ENCODE measurements at regions not wholly inside any gene's neighbourhood (a gene's known extent, or its start where the extent isn't known, plus 50 kb on each side); places are given as distances from the start of the nearest gene placed in this dataset.

DNA sequence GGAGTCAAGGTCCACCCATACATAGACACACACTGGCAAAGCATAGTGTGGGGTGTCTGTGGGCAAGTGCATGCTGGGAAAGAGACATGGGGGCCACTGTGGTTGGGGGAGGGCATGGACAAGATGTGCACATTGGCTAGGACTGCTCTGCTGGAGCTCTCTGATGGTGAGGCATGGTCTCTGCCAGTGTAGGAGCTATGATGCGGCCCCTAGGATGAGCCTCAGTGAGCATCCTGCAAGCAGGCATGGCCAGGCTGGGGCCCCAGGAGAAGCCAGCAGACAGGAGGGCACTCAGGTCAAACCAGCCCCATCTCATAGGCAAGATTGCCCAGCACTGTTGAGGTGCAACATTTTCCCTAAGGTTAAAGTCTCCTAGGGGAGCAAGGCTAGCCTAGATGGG, 489.4 kb downstream of the DNAJB9 start:
- in situ Hi-C loops (cut with MboI), result no loop called here
- Histone ChIP-seq H2AFZ (ENCODE audit: control insufficient read depth, low read depth, low read length) (no peak overlapping the region), H3K27ac (ENCODE audit: control insufficient read depth, insufficient read depth) (no peak overlapping the region), H3K79me2 (ENCODE audit: control insufficient read depth, insufficient read depth, low read length) (no peaks in the 10 kb centered on the region), H4K20me1 (ENCODE audit: control insufficient read depth, insufficient read depth) (no peaks in the 10 kb centered on the region), H3K4me1 (ENCODE audit: control insufficient read depth, insufficient read depth, low read length) (no peaks in the 10 kb centered on the region), H3K9me3 (replicated peaks; ENCODE audit: control insufficient read depth, insufficient read depth, low read length) (no peaks in the 10 kb centered on the region), H3K9ac (ENCODE audit: control insufficient read depth, insufficient read depth, low read length) (no peak overlapping the region), H3K36me3 (ENCODE audit: control insufficient read depth in 2 of 2, insufficient read depth in 2 of 2, low read length in 1 of 2) (no peaks in the 10 kb centered on the region), H3K4me2 (ENCODE audit: control insufficient read depth, insufficient read depth) (no peak overlapping the region), H3K27me3 (replicated peaks in 1 of 2; ENCODE audit: control insufficient read depth in 2 of 2, insufficient read depth in 2 of 2, low read length in 1 of 2) (no peaks in the 10 kb centered on the region), H3K4me3 (no peak overlapping the region)
- ATAC-seq, result no peak
- no peak for DNase-seq (ENCODE audit: low read depth, low spot score)
- intact Hi-C loops (cut with micrococcal nuclease; ENCODE audit: unreplicated experiment), result no loop called here
- SMC1A ChIA-PET (ENCODE audit: uncharacterized antibody, unreplicated experiment), result no interaction called here
- POLR2A ChIA-PET, result no interaction called here
- CTCF ChIA-PET, result no interaction called here
- no TSS peak for BruUV-seq (replicated peaks)
- 0% methylated on average over 1 of the region's 1 CpG for WGBS (ENCODE audit: insufficient coverage, insufficient replicate concordance, low lambda C conversion rate, missing lambda C conversion rate)
- TF ChIP-seq ZBTB4 (CRISPR knock-in tag; IDR thresholded peaks at IDR 0.05) (no peak), ASH2L (IDR thresholded peaks at IDR 0.05; ENCODE audit: borderline replicate concordance, low read depth) (no peak), POLR2AphosphoS5 (IDR thresholded peaks at IDR 0.05; ENCODE audit: low read length) (no peak), TCF3 (IDR thresholded peaks at IDR 0.05; ENCODE audit: borderline replicate concordance, insufficient read depth, low read depth, low read length) (no peak), STAT1 (conservative IDR thresholded peaks at IDR 0.05) (no peak), NBN (IDR thresholded peaks at IDR 0.05) (no peak), BMI1 (IDR thresholded peaks at IDR 0.05; ENCODE audit: borderline replicate concordance) (no peak), HDAC6 (IDR thresholded peaks at IDR 0.05; ENCODE audit: unreplicated experiment) (no peak)
- FAIRE-seq, result no peak
- RAD21 ChIA-PET (ENCODE audit: unreplicated experiment), result no interaction called here
